Testis (tissue), 2 donors: ENCODE measurements at regions not wholly inside any gene's neighbourhood (a gene's known extent, or its start where the extent isn't known, plus 50 kb on each side); places are given as distances from the start of the nearest gene placed in this dataset.

Experiments
- DNase-seq: peaks from one replicate; pipeline ENCODE4 v3.0.0-alpha.2; 2019
- H3K27ac ChIP-seq, 2 donors: fragments of 200-600 bp; sonication (generic); one replicate each; pipeline ENCODE4 v1.5.1; 2019
- H3K27me3 ChIP-seq: fragments of 200-600 bp; sonication (generic); one replicate; pipeline ENCODE4 v1.5.1; 2019
- H3K36me3 ChIP-seq: fragments of 200-600 bp; sonication (generic); one replicate; pipeline ENCODE4 v1.5.1; 2017; ENCODE audit warnings: low read depth; ENCODE audit errors: missing control alignments
- H3K4me1 ChIP-seq: fragments of 200-600 bp; sonication (generic); one replicate; pipeline ENCODE4 v1.5.1; 2019
- H3K4me3 ChIP-seq, 2 donors: fragments of 200-600 bp; sonication (generic); one replicate each; pipeline ENCODE4 v1.5.1; 2017 to 2019
- H3K9me3 ChIP-seq: fragments of 200-600 bp; sonication (generic); one replicate; pipeline ENCODE4 v1.5.1; 2017
- POLR2A ChIP-seq: fragments of 450-650 bp; IDR thresholded peaks from one replicate; pipeline ENCODE4 v1.6.1; 2017; ENCODE audit warnings: antibody characterized with exemption, mild to moderate bottlenecking, moderate library complexity
- WGBS, 2 donors: methylation state at CpG; one replicate each; pipeline ENCODE4 v1.1.5; 2018; 5-methylcytosine and 5-hydroxymethylcytosine counted together
- intact Hi-C: fragments of 100-400 bp; cut with DNase I; formaldehyde crosslinking; loops from one replicate; pipeline ENCODE4 v1.15.1; 2023; ENCODE audit warnings: low total_unique reads
- TF ChIP-seq, protein P1 (sequence below), 3 experiments: fragments of 450-650 bp in 2 of 3; fragments of 200-600 bp in 1 of 3; sonication (generic) in 1 of 3; IDR thresholded peaks; one replicate each; pipeline ENCODE4 v1.5.1; 2016 to 2019; ENCODE audit warnings: antibody characterized with exemption in 3 of 3, mild to moderate bottlenecking in 2 of 3, moderate library complexity in 1 of 3

DNA sequence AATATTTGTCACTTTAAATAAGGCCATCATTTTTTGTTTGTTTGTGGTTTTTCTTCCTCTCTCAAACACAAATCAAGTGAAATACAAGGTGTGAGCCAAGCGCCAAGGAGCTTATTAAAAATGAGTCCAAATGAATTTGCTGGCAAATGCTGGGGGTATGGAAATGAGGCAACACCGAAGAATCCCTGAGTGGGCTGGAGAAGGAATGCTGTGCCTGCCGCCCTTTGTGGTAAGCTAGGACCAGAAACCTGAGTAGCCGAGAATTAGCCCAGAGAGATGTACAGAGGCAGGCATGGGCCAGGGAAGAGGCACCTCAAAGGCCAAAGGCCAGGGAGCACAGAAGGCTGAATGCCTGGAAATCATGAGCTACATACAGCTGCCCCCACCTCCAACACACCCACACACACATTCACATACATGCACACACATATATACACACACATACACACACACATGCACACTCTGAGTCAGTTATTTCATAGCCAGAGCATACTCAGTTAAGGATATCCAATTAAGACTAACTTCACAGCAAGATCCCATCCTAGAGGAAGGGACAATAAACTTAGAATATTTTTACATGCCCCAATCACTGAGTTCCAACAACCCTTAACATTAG lies 266.1 kb upstream of the DYNLRB2 start:
- WGBS, 2 donors = 74 to 81% methylated on average over 4 of the region's 4 CpGs
- no peaks in the 10 kb centered on the region for H3K27me3 ChIP-seq
- no peak overlapping the region for H3K4me3 ChIP-seq
- no peaks in the 10 kb centered on the region for H3K36me3 ChIP-seq
- H3K27ac ChIP-seq = no peak overlapping the region
- intact Hi-C loops = no loop called here
- no peaks in the 10 kb centered on the region for H3K9me3 ChIP-seq
- no peak for TF ChIP-seq POLR2A
- TF ChIP-seq, protein P1, sequence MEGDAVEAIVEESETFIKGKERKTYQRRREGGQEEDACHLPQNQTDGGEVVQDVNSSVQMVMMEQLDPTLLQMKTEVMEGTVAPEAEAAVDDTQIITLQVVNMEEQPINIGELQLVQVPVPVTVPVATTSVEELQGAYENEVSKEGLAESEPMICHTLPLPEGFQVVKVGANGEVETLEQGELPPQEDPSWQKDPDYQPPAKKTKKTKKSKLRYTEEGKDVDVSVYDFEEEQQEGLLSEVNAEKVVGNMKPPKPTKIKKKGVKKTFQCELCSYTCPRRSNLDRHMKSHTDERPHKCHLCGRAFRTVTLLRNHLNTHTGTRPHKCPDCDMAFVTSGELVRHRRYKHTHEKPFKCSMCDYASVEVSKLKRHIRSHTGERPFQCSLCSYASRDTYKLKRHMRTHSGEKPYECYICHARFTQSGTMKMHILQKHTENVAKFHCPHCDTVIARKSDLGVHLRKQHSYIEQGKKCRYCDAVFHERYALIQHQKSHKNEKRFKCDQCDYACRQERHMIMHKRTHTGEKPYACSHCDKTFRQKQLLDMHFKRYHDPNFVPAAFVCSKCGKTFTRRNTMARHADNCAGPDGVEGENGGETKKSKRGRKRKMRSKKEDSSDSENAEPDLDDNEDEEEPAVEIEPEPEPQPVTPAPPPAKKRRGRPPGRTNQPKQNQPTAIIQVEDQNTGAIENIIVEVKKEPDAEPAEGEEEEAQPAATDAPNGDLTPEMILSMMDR (IDR thresholded peaks at IDR 0.05) = no peak
- H3K4me1 ChIP-seq = no peaks in the 10 kb centered on the region
- no peak for DNase-seq

DNA sequence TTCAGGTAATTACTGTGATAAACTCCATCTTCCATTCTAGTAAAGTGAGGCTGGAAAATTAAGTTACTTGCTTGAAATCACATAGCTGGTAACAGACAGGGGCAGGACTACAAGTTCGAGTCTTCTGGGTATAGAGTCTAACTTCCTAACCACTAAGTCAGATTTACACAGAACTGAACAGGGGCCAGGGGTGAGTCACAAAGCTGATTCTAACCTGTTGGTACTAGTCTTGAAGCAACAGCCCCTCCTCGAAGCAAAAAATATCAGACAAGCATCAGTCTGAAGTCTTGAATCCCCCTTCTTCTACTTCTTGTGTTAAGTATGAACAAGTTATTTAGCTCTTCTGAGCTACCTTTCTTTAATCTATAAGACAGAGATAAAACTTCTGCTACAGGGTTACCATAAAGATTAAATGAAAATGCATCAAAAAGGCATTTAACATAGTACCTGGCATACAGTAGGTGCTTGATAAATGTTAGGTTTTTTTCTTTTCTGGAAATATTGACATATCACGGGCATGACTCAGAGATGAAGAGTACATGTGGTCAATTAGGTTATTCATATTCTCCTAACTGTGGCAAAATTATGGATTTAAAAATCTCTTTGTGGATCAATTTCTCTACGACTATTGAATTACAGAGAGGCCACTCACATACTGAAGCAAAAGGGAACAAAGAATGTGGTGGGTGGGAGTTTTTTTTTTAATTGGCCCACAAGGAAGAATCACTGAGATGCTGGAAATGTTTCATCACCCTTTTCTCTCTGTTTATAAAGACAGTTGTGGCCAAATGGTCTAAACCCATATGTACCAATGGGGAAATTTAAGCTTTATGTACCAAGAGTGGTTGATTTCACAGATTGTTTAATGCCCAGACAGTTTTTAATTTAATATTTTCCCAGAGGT lies 266.9 kb upstream of the DYNLRB2 start:
- Histone ChIP-seq H3K27ac (no peak overlapping the region), H3K4me1 (no peaks in the 10 kb centered on the region), H3K27me3 (no peaks in the 10 kb centered on the region), H3K9me3 (no peaks in the 10 kb centered on the region), H3K36me3 (no peaks in the 10 kb centered on the region), H3K4me3 (no peak overlapping the region)
- 81 to 95% methylated on average over 4 of the region's 4 CpGs for WGBS, 2 donors
- no peak for TF ChIP-seq POLR2A
- TF ChIP-seq, protein P1 (IDR thresholded peaks at IDR 0.05) = no peak
- intact Hi-C loops = no loop called here
- no peak for DNase-seq

DNA sequence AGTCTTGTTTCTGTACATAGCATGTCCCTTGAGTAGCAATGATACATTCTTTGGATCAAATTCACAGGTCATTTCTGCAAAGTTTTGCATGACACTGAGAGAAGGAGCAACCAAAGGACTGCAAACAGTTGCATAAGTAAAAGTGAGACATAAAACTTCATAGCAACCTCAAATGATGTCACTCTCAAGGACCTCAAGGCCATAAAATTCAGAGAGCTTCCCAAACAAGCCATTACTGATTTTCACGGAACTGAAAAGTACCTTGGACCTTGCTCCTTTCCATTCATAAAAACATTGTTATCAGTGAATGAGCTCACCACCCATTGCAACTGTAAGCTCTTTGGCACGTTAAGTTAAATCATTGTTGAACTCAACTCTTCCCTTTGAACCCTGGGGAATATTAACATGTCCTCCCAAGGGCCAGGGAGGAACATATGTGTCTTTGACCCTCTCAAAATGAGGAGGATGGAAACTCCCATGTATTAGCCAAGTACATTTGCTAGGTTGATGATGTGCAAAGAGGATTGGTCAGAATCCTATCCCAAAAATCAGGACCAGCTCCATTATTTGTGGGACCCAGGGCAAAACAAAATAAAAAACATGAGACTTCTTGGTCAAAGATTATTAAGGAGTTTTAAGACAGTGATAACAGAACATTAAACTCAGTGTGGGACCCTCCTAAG lies 275.0 kb upstream of the DYNLRB2 start:
- Histone ChIP-seq H3K4me1 (no peaks in the 10 kb centered on the region), H3K27ac (no peak overlapping the region), H3K27me3 (no peaks in the 10 kb centered on the region), H3K4me3 (no peak overlapping the region), H3K36me3 (no peaks in the 10 kb centered on the region), H3K9me3 (no peaks in the 10 kb centered on the region)
- no peak for DNase-seq
- TF ChIP-seq, protein P1 (IDR thresholded peaks at IDR 0.05) = no peak
- no peak for TF ChIP-seq POLR2A
- 36 to 48% methylated on average over 2 of the region's 2 CpGs for WGBS, 2 donors
- intact Hi-C loops = no loop called here

DNA sequence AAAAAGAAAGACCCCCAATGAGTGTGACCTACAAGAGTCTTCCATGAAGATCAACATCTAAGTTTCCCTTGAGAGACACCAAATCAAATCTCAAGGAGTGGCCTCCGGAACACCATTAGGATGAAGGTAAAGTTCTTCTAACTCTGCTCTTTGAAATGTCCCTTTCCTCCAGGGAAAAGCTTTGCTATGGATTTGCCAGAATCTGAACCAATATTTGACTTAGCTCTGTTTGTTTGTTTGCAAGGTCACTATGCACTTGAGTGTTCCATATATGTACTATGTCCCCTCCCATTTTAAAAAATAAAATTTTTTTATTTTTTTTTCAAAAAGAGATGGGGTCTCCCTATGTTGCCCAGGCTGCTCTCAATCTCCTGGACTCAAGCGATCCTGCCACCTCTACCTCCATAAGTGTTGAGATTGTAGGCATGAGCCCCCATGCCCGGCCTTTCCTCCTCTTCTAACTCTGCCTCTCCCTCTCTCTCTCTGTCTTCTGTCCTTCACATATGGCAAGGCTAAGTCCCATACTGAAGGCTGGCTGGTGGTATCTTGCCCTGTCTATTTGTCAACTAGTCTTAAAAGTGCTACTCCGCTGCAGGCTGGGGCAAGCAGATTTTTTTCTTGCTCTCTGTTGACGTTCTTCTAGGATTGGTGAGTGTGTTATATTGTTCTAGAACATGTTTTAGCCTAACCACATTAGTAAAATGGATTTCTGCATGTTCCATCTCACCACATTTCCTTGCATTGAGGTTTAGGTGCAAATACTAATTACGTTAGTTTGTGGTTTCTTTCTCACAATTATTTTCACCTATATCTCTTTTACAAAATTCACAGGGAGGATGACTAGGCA lies 276.7 kb upstream of the DYNLRB2 start:
- H3K9me3 ChIP-seq = no peaks in the 10 kb centered on the region
- no peak overlapping the region for H3K27ac ChIP-seq
- no peaks in the 10 kb centered on the region for H3K27me3 ChIP-seq
- intact Hi-C loops = no loop called here
- no peak for DNase-seq
- 94% methylated on average over 6 of the region's 6 CpGs for WGBS, 2 donors
- no peaks in the 10 kb centered on the region for H3K4me1 ChIP-seq
- no peaks in the 10 kb centered on the region for H3K36me3 ChIP-seq
- TF ChIP-seq, protein P1 (IDR thresholded peaks at IDR 0.05) = no peak
- no peak for TF ChIP-seq POLR2A
- H3K4me3 ChIP-seq = no peak overlapping the region
